Astrocyte of the cerebellum (primary cell): ENCODE measurements at regions not wholly inside any gene's neighbourhood (a gene's known extent, or its start where the extent isn't known, plus 50 kb on each side); places are given as distances from the start of the nearest gene placed in this dataset.

Source experiments
- DNase-seq: peaks from one replicate; pipeline ENCODE4 v3.0.0-alpha.2; 2011; ENCODE audit warnings: low read depth
- H3K4me3 ChIP-seq: 2 replicates; pipeline ENCODE4 v1.5.1; 2011; ENCODE audit warnings: mild to moderate bottlenecking, low read depth, low read length, moderate library complexity
- in situ Hi-C: cut with HindIII; loops from 2 replicates; pipeline ENCODE4 v1.10.0; 2017; ENCODE audit warnings: low sequenced_read_pairs
- TF ChIP-seq, protein P1 (sequence below): IDR thresholded peaks from 2 replicates; pipeline ENCODE4 v1.5.1; 2012; ENCODE audit warnings: low read length, low read depth, moderate library complexity, mild to moderate bottlenecking; ENCODE audit errors: missing control alignments

DNA sequence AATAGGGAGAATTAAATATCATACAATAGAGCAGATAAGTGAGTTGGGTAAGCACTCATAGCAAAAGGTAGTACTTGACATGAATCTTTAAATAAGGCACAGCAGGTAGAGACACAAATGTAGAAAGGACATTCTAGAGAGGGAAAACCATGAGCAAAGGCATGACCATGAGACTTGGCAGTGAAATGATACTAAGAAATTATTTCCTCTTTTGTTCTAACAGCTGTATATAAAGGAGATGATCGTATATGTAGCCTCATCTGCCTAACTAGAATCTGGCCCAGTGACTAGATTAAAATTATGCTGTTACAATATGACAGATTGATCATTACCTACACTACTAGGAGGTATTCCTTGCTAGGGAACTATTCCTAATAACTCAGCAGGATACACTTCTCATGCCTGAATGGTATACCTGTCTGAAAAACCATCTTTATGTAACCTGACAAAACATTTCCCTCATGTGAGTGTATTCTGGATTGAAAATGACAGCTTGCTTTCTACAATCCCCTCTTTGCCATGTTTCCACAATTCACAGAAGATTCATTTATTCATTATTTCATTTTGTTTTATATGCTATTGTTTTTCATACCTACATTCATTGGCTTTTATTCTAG lies 725.7 kb downstream of the C12orf50 start:
- no peak overlapping the region for H3K4me3 ChIP-seq
- in situ Hi-C loops: no loop called here
- DNase-seq: no peak
- TF ChIP-seq, protein P1, sequence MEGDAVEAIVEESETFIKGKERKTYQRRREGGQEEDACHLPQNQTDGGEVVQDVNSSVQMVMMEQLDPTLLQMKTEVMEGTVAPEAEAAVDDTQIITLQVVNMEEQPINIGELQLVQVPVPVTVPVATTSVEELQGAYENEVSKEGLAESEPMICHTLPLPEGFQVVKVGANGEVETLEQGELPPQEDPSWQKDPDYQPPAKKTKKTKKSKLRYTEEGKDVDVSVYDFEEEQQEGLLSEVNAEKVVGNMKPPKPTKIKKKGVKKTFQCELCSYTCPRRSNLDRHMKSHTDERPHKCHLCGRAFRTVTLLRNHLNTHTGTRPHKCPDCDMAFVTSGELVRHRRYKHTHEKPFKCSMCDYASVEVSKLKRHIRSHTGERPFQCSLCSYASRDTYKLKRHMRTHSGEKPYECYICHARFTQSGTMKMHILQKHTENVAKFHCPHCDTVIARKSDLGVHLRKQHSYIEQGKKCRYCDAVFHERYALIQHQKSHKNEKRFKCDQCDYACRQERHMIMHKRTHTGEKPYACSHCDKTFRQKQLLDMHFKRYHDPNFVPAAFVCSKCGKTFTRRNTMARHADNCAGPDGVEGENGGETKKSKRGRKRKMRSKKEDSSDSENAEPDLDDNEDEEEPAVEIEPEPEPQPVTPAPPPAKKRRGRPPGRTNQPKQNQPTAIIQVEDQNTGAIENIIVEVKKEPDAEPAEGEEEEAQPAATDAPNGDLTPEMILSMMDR: no peak

DNA sequence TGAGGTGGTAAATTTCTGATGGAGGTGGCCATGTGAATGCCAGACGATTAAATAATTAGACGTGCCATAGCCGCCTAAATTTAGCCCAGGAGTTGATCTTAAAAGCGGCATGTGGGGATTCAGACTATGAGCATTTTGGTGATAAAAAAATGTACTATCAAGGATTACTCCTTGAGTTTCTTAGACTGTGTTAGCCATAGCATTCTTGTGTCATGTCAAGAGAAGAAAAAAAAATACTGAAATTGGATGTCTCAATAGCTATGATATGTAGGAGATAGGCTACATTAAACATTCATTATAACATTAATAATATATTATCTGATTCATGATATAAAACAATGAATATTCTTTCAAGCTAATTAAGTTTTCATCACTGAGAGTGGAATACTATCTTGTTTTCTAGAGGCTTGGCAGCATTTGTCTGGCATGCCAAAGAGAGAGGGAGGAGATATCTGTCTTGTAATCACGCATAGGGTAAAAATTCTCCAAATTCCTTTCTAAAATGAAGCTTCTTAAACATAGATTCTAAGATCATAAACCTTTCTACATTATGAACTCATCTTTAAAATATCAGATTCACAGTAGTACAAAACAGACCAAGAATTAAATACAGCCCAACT lies 727.0 kb downstream of the C12orf50 start:
- in situ Hi-C loops: no loop called here
- DNase-seq: no peak
- TF ChIP-seq, protein P1: no peak
- H3K4me3 ChIP-seq: no peak overlapping the region

DNA sequence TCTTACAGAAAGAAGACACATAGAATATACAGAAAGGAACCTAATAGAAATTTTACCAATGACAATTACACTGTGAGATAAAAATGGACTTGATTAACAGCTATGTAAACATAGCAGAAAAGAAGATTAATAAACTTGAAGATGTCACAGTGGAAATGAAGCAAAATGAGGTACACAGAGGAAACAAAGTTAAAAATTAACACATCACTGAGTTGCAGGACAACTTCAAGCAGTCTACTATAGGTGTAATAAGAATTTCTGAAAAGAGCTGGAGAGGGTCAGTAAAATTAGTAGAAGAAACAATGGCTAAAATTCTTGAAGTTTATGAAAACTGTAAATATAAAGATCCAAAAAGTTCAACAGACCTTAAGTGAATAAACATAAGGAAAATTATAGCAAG lies 738.7 kb downstream of the C12orf50 start:
- no peak for DNase-seq

DNA sequence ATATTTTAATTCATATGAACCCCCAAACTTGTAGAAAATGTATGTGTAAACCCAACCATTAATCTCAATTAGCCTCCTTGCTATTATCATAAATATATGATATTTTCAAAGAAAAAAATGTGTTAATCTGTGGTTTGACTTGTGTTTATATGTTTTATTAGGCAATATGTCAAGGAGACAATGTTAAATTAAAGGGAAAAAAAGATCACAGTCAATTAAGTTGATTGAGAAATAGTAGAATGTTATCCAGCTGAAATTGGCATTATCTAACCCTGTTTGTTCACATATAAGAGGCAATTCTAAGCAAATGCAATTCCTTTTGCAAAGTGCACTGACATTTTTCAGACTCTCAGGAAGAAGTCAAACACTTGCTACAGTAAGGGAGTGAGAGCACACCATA lies 745.3 kb downstream of the C12orf50 start:
- DNase-seq: no peak
- no peak overlapping the region for H3K4me3 ChIP-seq
- TF ChIP-seq, protein P1: no peak
- in situ Hi-C loops: no loop called here

More for the DNA sequence above, 738.7 kb downstream of the C12orf50 start:
- in situ Hi-C loops: no loop called here
- H3K4me3 ChIP-seq: no peak overlapping the region
- TF ChIP-seq, protein P1: no peak

DNA sequence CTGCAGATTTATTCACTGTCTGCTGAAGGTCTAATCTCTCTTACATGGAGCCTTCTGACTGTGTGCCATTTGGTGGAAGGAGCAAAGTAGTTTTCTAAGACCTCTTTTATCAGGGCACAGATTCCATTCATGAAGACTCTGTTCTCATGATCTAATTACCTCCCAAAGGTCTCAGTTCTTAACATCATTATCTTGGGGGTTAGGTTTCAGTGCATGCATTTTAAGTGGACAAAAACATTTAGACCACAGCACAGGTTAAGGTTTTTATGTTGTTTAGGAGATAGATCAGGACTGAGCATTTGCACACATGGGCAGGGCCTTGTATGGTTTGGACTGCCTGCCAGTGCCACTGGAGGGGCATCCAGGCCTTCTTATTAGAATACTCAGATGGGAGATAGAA lies 746.1 kb downstream of the C12orf50 start:
- DNase-seq: no peak
- in situ Hi-C loops: no loop called here
- H3K4me3 ChIP-seq: no peak overlapping the region
- TF ChIP-seq, protein P1: no peak

DNA sequence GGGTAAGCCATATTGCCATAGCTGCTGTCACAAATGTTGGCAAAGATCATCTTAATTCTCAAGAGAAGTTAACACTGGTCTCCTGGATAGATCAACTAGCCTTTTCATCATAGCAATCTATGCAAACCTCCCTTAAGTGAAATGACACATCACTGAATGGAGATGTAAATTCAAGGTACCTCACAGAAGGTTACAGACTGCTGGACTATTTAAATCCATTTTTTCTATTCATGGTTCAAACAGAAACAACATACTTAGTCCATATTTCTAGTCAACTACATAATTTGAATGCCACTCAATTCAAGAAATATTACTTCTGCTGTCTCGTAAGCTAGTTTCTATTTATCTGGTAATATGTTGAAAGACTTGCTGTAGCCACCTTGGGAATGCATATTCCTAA lies 748.3 kb downstream of the C12orf50 start:
- in situ Hi-C loops: no loop called here
- DNase-seq: no peak
- TF ChIP-seq, protein P1: no peak
- no peak overlapping the region for H3K4me3 ChIP-seq

DNA sequence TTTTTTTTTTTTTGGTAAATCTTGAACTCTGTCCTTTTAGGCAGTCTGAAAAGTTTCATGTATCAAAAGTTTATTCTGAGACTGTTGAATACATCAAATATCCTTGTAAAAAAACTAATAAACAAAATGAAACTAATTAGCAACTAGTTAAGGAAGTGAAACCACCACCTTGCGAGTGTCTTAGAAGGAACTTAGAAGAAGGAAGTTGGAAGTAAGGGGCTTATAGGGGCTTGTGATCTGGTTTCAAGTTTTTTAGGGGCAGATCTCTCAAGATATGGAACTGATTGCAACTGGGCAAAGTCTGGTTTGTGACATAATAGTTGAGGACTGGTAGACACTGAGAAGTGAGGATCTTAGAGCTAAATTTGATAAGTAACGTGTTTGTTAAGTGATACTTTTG lies 748.8 kb downstream of the C12orf50 start:
- TF ChIP-seq, protein P1: no peak
- in situ Hi-C loops: no loop called here
- no peak for DNase-seq
- H3K4me3 ChIP-seq: no peak overlapping the region
